ENCODE measurements at regions not wholly inside any gene's neighbourhood (a gene's known extent, or its start where the extent isn't known, plus 50 kb on each side); places are given as distances from the start of the nearest gene placed in this dataset.

DNA sequence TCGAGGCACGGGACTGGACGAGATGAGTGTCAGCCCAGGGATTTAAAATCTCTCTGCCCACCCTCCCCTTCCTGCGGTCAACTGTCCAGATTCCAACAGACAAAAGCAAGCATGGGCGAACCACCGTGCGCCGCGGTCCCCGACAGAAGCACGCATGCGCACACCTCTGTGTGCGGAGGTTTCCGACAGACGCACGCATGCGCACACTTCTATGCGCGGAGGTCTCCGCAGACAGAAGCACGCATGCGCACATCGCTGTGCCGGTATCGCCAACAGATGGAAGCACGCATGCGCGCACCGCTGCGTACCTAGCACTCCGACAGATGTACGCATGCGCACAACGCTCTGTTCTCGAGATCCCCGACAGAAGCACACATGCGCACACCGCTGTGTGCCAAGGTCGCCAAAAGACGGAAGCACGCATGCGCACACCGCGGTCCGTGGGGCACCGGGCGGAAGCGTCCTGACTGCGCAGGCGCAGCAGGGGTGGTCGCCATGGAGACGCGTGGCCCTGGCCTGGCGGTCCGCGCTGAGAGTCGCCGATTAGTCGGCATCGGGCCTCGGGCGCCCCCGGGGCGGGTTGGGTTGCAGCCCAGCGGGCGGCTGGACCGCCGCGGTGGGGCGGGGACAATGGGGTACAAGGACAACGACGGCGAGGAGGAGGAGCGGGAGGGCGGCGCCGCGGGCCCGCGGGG lies 57.4 kb upstream of the RPH3AL start:
- no peak for TF ChIP-seq CTCF (IDR thresholded peaks at IDR 0.05)
- TF ChIP-seq SIN3A (IDR thresholded peaks at IDR 0.05; ENCODE audit: borderline replicate concordance, insufficient read depth, low read depth, low read length): peak; percentile 94
- peak; percentile 81 for TF ChIP-seq POLR2AphosphoS5 (IDR thresholded peaks at IDR 0.05; ENCODE audit: low read depth, low read length)
- no peak for TF ChIP-seq REST (IDR thresholded peaks at IDR 0.05; ENCODE audit: insufficient read depth in 1 of 2, low read depth in 2 of 2, low read length in 1 of 2)

Data from Panc1 (cell line).